Epithelial cell of proximal tubule (primary cell): ENCODE measurements at regions not wholly inside any gene's neighbourhood (a gene's known extent, or its start where the extent isn't known, plus 50 kb on each side); places are given as distances from the start of the nearest gene placed in this dataset.

Experiments used
- DNase-seq: peaks from one replicate; pipeline ENCODE4 v3.0.0-alpha.2; 2011; ENCODE audit warnings: low read depth
- H3K4me3 ChIP-seq: 2 replicates; pipeline ENCODE4 v1.5.1; 2011; ENCODE audit warnings: low read depth, mild to moderate bottlenecking, low read length
- CTCF ChIP-seq: conservative IDR thresholded peaks from 2 replicates; pipeline ENCODE4 v1.5.1; 2012; ENCODE audit warnings: low read depth, mild to moderate bottlenecking, low read length

- H3K4me3 ChIP-seq, result no peak overlapping the region
- peak; percentile 13 for TF ChIP-seq CTCF
- DNase-seq, result no peak
These were observed 151.4 kb upstream of the STX18 start for GRCh38 chr4:4693258-4693657.

- no peak for DNase-seq
- TF ChIP-seq CTCF, result no peak
- H3K4me3 ChIP-seq, result no peak overlapping the region
These were observed 149.0 kb upstream of the STX18 start for GRCh38 chr4:4690854-4691253.

DNA sequence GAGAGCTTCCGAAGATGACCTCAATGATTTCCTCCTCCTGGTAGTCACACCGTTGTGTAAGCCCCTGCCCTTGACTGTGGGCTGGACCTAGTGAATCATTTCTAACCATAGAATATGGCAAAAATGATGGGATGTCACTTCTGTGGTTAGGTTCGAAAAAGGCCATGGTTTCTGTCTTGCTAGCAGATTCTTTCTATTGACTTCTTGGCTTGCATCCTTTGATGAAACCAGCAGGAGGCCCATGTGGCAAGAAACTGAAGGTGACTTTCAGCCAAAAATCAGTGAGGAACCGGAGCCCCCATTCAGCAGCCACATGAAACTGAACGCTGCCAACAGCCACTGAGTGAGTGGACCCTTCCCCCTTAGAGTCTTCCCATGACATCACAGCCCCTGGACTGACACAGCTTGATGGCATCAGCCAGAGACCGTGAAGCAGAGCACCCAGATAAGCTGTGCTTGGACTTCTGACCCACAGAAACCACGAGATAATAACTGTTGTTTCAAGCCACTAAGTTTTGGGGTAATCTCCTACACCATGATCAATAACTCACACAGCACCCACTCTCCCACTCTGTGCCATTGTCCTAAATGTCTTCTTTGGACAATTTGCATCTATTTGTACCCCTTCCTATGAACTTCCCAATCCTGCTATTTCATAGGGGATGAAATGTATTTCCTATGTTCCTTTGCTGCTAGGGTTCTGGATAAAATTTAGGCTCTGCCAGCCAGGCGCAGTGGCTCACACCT is 148.0 kb upstream of the STX18 start:
- no peak for DNase-seq
- TF ChIP-seq CTCF, result no peak
- H3K4me3 ChIP-seq, result no peak overlapping the region

GRCh38 chr4:4687935-4688727 is 146.3 kb upstream of the STX18 start:
- no peak for DNase-seq
- H3K4me3 ChIP-seq, result no peak overlapping the region
- no peak for TF ChIP-seq CTCF

DNA sequence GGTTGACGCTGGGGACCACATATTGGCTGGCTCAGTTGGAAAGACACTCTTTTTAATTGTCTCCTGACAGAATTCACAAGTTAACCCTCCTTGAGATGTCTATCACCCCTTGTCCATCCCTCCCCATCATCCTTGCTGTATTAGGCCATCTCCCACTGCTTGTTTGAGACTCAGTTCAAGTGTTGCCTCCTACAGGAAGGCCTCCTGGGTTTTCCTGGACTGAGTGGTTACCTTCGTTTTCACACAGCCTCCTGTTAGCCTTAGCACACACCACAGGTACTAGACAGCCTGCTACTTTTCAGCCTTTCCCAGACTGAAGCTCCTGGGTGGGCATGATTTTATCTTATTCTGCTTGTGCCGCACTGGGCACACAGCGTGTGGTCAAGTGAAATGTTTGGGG is 145.3 kb upstream of the STX18 start:
- H3K4me3 ChIP-seq, result no peak overlapping the region
- DNase-seq, result no peak
- no peak for TF ChIP-seq CTCF

- TF ChIP-seq CTCF, result no peak
- no peak overlapping the region for H3K4me3 ChIP-seq
- no peak for DNase-seq
These were observed 144.3 kb upstream of the STX18 start for GRCh38 chr4:4685810-4686795.
